PFSK-1 (cell line): ENCODE measurements at regions not wholly inside any gene's neighbourhood (a gene's known extent, or its start where the extent isn't known, plus 50 kb on each side); places are given as distances from the start of the nearest gene placed in this dataset.

Experiments
- FOXP2 ChIP-seq: optimal IDR thresholded peaks from 2 replicates; pipeline ENCODE3; 2011; ENCODE audit warnings: borderline replicate concordance, control low read depth, inconsistent platforms; ENCODE audit not compliant: insufficient read depth; ENCODE audit errors: extremely low read length, extremely low read depth
- POLR2AphosphoS5 ChIP-seq: IDR thresholded peaks from 2 replicates; pipeline ENCODE4 v1.6.1; 2012; ENCODE audit warnings: low read depth, mild to moderate bottlenecking, control low read depth, low read length, moderate library complexity
- REST ChIP-seq, 2 experiments: IDR thresholded peaks; 2 replicates each; pipeline versions ENCODE4 v1.6.1 to v1.8.0; 2011 to 2012; ENCODE audit warnings: low read depth in 2 of 2, low read length in 2 of 2, control low read depth in 1 of 2, inconsistent platforms in 1 of 2, mild to moderate bottlenecking in 1 of 2, moderate library complexity in 1 of 2; ENCODE audit not compliant: insufficient read depth in 1 of 2
- SIN3A ChIP-seq: IDR thresholded peaks from 2 replicates; pipeline ENCODE4 v1.6.1; 2012; ENCODE audit warnings: mild to moderate bottlenecking, low read length, moderate library complexity, borderline replicate concordance; ENCODE audit not compliant: insufficient read depth
- TAF1 ChIP-seq: IDR thresholded peaks from 2 replicates; pipeline ENCODE4 v1.6.1; 2012; ENCODE audit warnings: low read length, control low read depth, borderline replicate concordance; ENCODE audit not compliant: insufficient read depth

GRCh38 chr1:25088180-25088701 lies 144.1 kb downstream of the SYF2 start:
- TF ChIP-seq TAF1 = no peak
- no peak for TF ChIP-seq POLR2AphosphoS5
- TF ChIP-seq SIN3A = no peak
- no peak for TF ChIP-seq FOXP2
- TF ChIP-seq REST (IDR thresholded peaks at IDR 0.05; ENCODE audit: insufficient read depth in 1 of 2, low read depth in 2 of 2, low read length in 2 of 2) = no peak

- TF ChIP-seq FOXP2 (no peak), SIN3A (no peak), POLR2AphosphoS5 (no peak), TAF1 (no peak), REST (IDR thresholded peaks at IDR 0.05; ENCODE audit: insufficient read depth in 1 of 2, low read depth in 2 of 2, low read length in 2 of 2) (no peak)
These were observed 145.7 kb downstream of the SYF2 start for GRCh38 chr1:25086518-25087079.

- TF ChIP-seq POLR2AphosphoS5 = no peak
- TF ChIP-seq SIN3A = no peak
- no peak for TF ChIP-seq TAF1
- TF ChIP-seq REST (IDR thresholded peaks at IDR 0.05; ENCODE audit: insufficient read depth in 1 of 2, low read depth in 2 of 2, low read length in 2 of 2) = no peak
- no peak for TF ChIP-seq FOXP2
These were observed 147.9 kb downstream of the SYF2 start for GRCh38 chr1:25084407-25084806.

- TF ChIP-seq SIN3A (no peak), REST (IDR thresholded peaks at IDR 0.05; ENCODE audit: insufficient read depth in 1 of 2, low read depth in 2 of 2, low read length in 2 of 2) (no peak), TAF1 (no peak), POLR2AphosphoS5 (no peak), FOXP2 (no peak)
These were observed 148.6 kb downstream of the SYF2 start for GRCh38 chr1:25083481-25084345.
